GM18507 (cell line): ENCODE measurements at regions not wholly inside any gene's neighbourhood (a gene's known extent, or its start where the extent isn't known, plus 50 kb on each side); places are given as distances from the start of the nearest gene placed in this dataset.
"Not testable (repeated sequence)": the region's sequence is repeated elsewhere in the genome, so short reads cannot be mapped to it uniquely, and the experiment has no call there.

Source experiments
- DNase-seq: peaks from one replicate; pipeline ENCODE4 v3.0.0; 2011; ENCODE audit warnings: low read depth; ENCODE audit not compliant: insufficient read length; ENCODE audit errors: extremely low spot score
- FAIRE-seq: peaks from 2 replicates; lab custom pipeline; 2011; peaks lifted over from hg19 to GRCh38; lab: Jason Lieb, UNC

GRCh38 chr7:69018200-69018599 is 580.1 kb upstream of the AUTS2 start:
- FAIRE-seq (no peak), DNase-seq (no peak)

- DNase-seq (no peak), FAIRE-seq (no peak)
Measured at GRCh38 chr7:69019437-69019836, 578.8 kb upstream of the AUTS2 start.

- FAIRE-seq, result no peak
- no peak for DNase-seq
Measured at GRCh38 chr7:69020536-69020935, 577.7 kb upstream of the AUTS2 start.

GRCh38 chr7:69025249-69025648 is 573.0 kb upstream of the AUTS2 start:
- no peak for FAIRE-seq
- no peak for DNase-seq

- DNase-seq, result no peak
- FAIRE-seq, result no peak
Measured at GRCh38 chr7:69032848-69033247, 565.4 kb upstream of the AUTS2 start.

GRCh38 chr7:69035826-69036225 is 562.4 kb upstream of the AUTS2 start:
- FAIRE-seq, result no peak

GRCh38 chr7:69036301-69036700 is 562.0 kb upstream of the AUTS2 start:
- DNase-seq (no peak), FAIRE-seq (no peak)

More at GRCh38 chr7:69035826-69036225, 562.4 kb upstream of the AUTS2 start:
- no peak for DNase-seq

GRCh38 chr7:69038915-69039314 is 559.4 kb upstream of the AUTS2 start:
- DNase-seq, result no peak
- no peak for FAIRE-seq

- no peak for FAIRE-seq
Measured at GRCh38 chr7:69042138-69042537, 556.1 kb upstream of the AUTS2 start.

GRCh38 chr7:69047151-69047754 is 551.0 kb upstream of the AUTS2 start:
- FAIRE-seq, result no peak
- DNase-seq, result no peak

More at GRCh38 chr7:69042138-69042537, 556.1 kb upstream of the AUTS2 start:
- no peak for DNase-seq

- DNase-seq, result no peak
- FAIRE-seq, result no peak
Measured at GRCh38 chr7:69049326-69049725, 548.9 kb upstream of the AUTS2 start.

GRCh38 chr7:69052447-69052846 is 545.8 kb upstream of the AUTS2 start:
- FAIRE-seq (no peak), DNase-seq (no peak)

- DNase-seq, result no peak
- no peak for FAIRE-seq
Measured at GRCh38 chr7:69060516-69060915, 537.8 kb upstream of the AUTS2 start.

- FAIRE-seq, result no peak
Measured at GRCh38 chr7:69062020-69062765, 536.1 kb upstream of the AUTS2 start.

GRCh38 chr7:69067397-69067796 is 530.9 kb upstream of the AUTS2 start:
- no peak for DNase-seq
- no peak for FAIRE-seq

More at GRCh38 chr7:69062020-69062765, 536.1 kb upstream of the AUTS2 start:
- no peak for DNase-seq

- DNase-seq, result no peak
Measured at GRCh38 chr7:69070476-69070875, 527.8 kb upstream of the AUTS2 start.

GRCh38 chr7:69076566-69076965 is 521.7 kb upstream of the AUTS2 start:
- no peak for DNase-seq
- no peak for FAIRE-seq

More at GRCh38 chr7:69070476-69070875, 527.8 kb upstream of the AUTS2 start:
- FAIRE-seq, result no peak

GRCh38 chr7:69078997-69079769 is 519.1 kb upstream of the AUTS2 start:
- FAIRE-seq (no peak), DNase-seq (no peak)

- FAIRE-seq, DNase-seq: not testable (repeated sequence)
Measured at GRCh38 chr7:69087281-69087680, 511.0 kb upstream of the AUTS2 start.

GRCh38 chr7:69088185-69088584 is 510.1 kb upstream of the AUTS2 start:
- FAIRE-seq (no peak), DNase-seq (no peak)
